ENCODE measurements at regions not wholly inside any gene's neighbourhood (a gene's known extent, or its start where the extent isn't known, plus 50 kb on each side); places are given as distances from the start of the nearest gene placed in this dataset.

DNA sequence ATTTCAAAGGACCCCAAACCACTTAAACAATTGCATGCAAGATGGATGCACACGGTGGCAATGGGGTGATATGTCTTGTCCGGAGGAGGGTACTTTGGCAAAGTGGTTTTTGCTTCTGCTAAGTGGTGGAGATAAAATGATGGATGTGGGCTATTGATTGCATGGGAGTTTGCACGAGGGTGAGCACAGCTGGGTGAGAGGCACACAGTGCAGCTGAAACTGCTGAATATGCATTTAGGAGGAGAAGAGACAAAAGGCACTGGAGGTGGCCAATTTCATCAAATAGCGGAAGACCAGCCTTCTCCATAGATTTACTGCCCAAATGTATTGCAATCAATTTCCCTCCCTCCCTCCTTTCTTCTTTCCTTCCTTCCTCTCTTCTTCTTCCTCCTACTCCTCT, 414.4 kb upstream of the EEF2KMT start:
- no peak for TF ChIP-seq CTBP1 (IDR thresholded peaks at IDR 0.05; ENCODE audit: borderline replicate concordance)
- no peak for TF ChIP-seq NFRKB (IDR thresholded peaks at IDR 0.05)
- TF ChIP-seq L3MBTL2 (conservative IDR thresholded peaks at IDR 0.05): no peak
- no peak for TF ChIP-seq ELF4 (IDR thresholded peaks at IDR 0.05)
- no peak for TF ChIP-seq SP1 (IDR thresholded peaks at IDR 0.05)
- TF ChIP-seq FOXA1 (IDR thresholded peaks at IDR 0.05): no peak
- TF ChIP-seq BHLHE40 (IDR thresholded peaks at IDR 0.05; ENCODE audit: borderline replicate concordance): no peak
